Stimulated activated CD4-positive, alpha-beta T cell treated with anti-CD3 and anti-CD28 coated beads, Interleukin-1b, Interleukin-23, amount 100 ng/mL, for 24 hours (primary cell): ENCODE measurements at regions not wholly inside any gene's neighbourhood (a gene's known extent, or its start where the extent isn't known, plus 50 kb on each side); places are given as distances from the start of the nearest gene placed in this dataset.

ENCODE experiments used
- DNase-seq, 4 experiments: peaks; one replicate each; pipeline ENCODE4 v3.0.0-alpha.2; 2020; ENCODE audit warnings: low read depth in 4 of 4, low spot score in 1 of 4

- no peak for DNase-seq
These were observed 1539.8 kb upstream of the PIK3C3 start for GRCh38 chr18:40415176-40415791.

GRCh38 chr18:40414155-40414754 lies 1540.8 kb upstream of the PIK3C3 start:
- DNase-seq, result no peak

GRCh38 chr18:40413160-40413559 lies 1541.9 kb upstream of the PIK3C3 start:
- no peak for DNase-seq

GRCh38 chr18:40412410-40412809 lies 1542.6 kb upstream of the PIK3C3 start:
- DNase-seq, result no peak

- no peak for DNase-seq
These were observed 1547.1 kb upstream of the PIK3C3 start for GRCh38 chr18:40407909-40408308.

- DNase-seq, result no peak
These were observed 1550.8 kb upstream of the PIK3C3 start for GRCh38 chr18:40404284-40404683.

GRCh38 chr18:40402052-40402451 lies 1553.0 kb upstream of the PIK3C3 start:
- DNase-seq, result no peak

- no peak for DNase-seq
These were observed 1566.9 kb upstream of the PIK3C3 start for GRCh38 chr18:40388121-40388520.

GRCh38 chr18:40387130-40387787 lies 1567.8 kb upstream of the PIK3C3 start:
- DNase-seq, result no peak

- DNase-seq, result no peak
These were observed 1572.8 kb upstream of the PIK3C3 start for GRCh38 chr18:40382197-40382596.

- DNase-seq, result no peak
These were observed 1574.2 kb upstream of the PIK3C3 start for GRCh38 chr18:40380686-40381439.

GRCh38 chr18:40375837-40376236 lies 1579.2 kb upstream of the PIK3C3 start:
- no peak for DNase-seq

GRCh38 chr18:40371673-40372072 lies 1583.4 kb upstream of the PIK3C3 start:
- DNase-seq, result no peak

- no peak for DNase-seq
These were observed 1587.5 kb upstream of the PIK3C3 start for GRCh38 chr18:40367576-40367975.

GRCh38 chr18:40366521-40366920 lies 1588.5 kb upstream of the PIK3C3 start:
- DNase-seq, result no peak

- no peak for DNase-seq
These were observed 1589.5 kb upstream of the PIK3C3 start for GRCh38 chr18:40365526-40365925.

GRCh38 chr18:40360558-40360957 lies 1594.5 kb upstream of the PIK3C3 start:
- no peak for DNase-seq

GRCh38 chr18:40357536-40357935 lies 1597.5 kb upstream of the PIK3C3 start:
- no peak for DNase-seq

- DNase-seq, result no peak
These were observed 1598.9 kb upstream of the PIK3C3 start for GRCh38 chr18:40356168-40356567.

GRCh38 chr18:40355726-40356125 lies 1599.3 kb upstream of the PIK3C3 start:
- no peak for DNase-seq

GRCh38 chr18:40348196-40348595 lies 1606.8 kb upstream of the PIK3C3 start:
- DNase-seq, result no peak

GRCh38 chr18:40347261-40347660 lies 1607.8 kb upstream of the PIK3C3 start:
- no peak for DNase-seq
